Hepatocyte (in vitro differentiated cells): ENCODE measurements at regions not wholly inside any gene's neighbourhood (a gene's known extent, or its start where the extent isn't known, plus 50 kb on each side); places are given as distances from the start of the nearest gene placed in this dataset.

Source experiments
- CTCF ChIP-seq: fragments of 200-600 bp; sonication (generic); IDR thresholded peaks from 2 replicates; pipeline ENCODE4 v1.5.1; 2016; ENCODE audit warnings: antibody characterized with exemption, mild to moderate bottlenecking; ENCODE audit not compliant: poor library complexity
- EZH2 ChIP-seq: fragments of 200-600 bp; sonication (generic); IDR thresholded peaks from 2 replicates; pipeline ENCODE4 v1.6.1; 2016; ENCODE audit warnings: antibody characterized with exemption, mild to moderate bottlenecking, borderline replicate concordance
- EZH2phosphoT487 ChIP-seq: fragments of 200-600 bp; sonication (generic); IDR thresholded peaks from one replicate; pipeline ENCODE4 v1.6.1; 2018; ENCODE audit warnings: antibody characterized with exemption, mild to moderate bottlenecking, low read depth, moderate library complexity; ENCODE audit not compliant: unreplicated experiment, severe bottlenecking

GRCh38 chr7:15888090-15888489 lies 201.6 kb upstream of the MEOX2 start:
- no peak for TF ChIP-seq EZH2
- TF ChIP-seq CTCF: no peak
- TF ChIP-seq EZH2phosphoT487: no peak
